ENCODE measurements at regions not wholly inside any gene's neighbourhood (a gene's known extent, or its start where the extent isn't known, plus 50 kb on each side); places are given as distances from the start of the nearest gene placed in this dataset.

DNA sequence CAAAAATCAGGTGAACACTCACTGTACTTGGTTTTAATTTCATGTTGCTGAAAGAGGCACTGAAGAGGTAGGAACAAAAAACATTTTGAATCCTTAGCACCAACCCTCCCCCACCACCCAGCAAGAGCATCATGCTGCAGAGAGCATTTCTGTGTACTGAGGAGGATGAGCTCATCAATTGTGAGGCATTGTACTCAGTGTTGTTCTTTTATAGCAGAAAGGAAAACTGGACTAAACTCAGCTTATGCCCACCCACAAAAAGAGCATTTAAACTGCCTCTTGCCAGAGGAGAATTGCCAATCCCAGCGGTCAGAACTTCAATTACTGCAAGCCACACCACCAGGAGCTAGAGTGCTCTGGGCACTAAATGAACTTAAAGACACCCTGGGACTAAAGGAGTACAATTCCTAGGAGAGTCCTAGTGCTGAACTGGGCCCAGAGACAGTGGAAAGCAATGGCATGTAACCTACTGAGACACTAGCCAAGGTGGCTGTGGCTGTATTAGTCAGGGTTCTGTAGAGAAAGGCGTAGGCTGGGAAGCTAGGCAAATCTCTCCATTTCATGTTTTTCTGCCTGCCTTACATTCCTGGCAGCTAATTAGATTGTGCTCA lies 280.7 kb upstream of the KLHL4 start:
- no peaks in the 10 kb centered on the region for H3K36me3 Mint-ChIP-seq (ENCODE audit: insufficient read depth, unreplicated experiment)
- TF ChIP-seq, protein P1, sequence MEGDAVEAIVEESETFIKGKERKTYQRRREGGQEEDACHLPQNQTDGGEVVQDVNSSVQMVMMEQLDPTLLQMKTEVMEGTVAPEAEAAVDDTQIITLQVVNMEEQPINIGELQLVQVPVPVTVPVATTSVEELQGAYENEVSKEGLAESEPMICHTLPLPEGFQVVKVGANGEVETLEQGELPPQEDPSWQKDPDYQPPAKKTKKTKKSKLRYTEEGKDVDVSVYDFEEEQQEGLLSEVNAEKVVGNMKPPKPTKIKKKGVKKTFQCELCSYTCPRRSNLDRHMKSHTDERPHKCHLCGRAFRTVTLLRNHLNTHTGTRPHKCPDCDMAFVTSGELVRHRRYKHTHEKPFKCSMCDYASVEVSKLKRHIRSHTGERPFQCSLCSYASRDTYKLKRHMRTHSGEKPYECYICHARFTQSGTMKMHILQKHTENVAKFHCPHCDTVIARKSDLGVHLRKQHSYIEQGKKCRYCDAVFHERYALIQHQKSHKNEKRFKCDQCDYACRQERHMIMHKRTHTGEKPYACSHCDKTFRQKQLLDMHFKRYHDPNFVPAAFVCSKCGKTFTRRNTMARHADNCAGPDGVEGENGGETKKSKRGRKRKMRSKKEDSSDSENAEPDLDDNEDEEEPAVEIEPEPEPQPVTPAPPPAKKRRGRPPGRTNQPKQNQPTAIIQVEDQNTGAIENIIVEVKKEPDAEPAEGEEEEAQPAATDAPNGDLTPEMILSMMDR (IDR thresholded peaks at IDR 0.05; ENCODE audit: unreplicated experiment) = no peak
- H3K9me3 Mint-ChIP-seq (ENCODE audit: unreplicated experiment) = no peaks in the 10 kb centered on the region
- intact Hi-C loops (cut with micrococcal nuclease) = no loop called here
- no peak for DNase-seq (ENCODE audit: unreplicated experiment)
- no TSS peak for BruUV-seq (replicated peaks)
- POLR2A ChIA-PET = no interaction called here
- no peak overlapping the region for H3K27ac Mint-ChIP-seq (ENCODE audit: low read depth, unreplicated experiment)
- peaks cover 11% of the 10 kb centered on the region for H3K27me3 Mint-ChIP-seq (ENCODE audit: insufficient read depth, unreplicated experiment)
- no peaks in the 10 kb centered on the region for H3K4me1 Mint-ChIP-seq (ENCODE audit: insufficient read depth, unreplicated experiment)
- H3K4me3 Mint-ChIP-seq (ENCODE audit: unreplicated experiment) = no peak overlapping the region
- CTCF ChIA-PET = no interaction called here

DNA sequence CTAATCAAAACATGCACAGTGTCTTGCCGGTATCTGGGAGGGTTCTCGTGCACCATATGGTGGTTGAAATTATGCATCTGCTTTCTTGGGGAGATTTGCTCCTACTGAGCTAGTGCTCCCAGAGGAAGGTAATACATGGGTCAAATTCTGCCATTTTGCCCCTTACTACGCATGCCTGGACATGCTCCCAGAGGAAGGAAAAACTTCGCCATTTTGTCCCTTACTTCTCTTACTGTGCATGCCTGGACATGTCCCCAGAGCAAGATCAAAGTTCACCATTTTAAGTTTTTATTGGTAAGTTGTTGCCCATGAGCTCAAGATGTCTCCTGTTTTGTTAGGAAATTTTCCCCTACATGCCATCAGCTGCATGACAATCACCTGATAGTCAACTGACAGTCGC lies 252.1 kb upstream of the KLHL4 start:
- intact Hi-C loops (cut with micrococcal nuclease) = no loop called here
- Mint-ChIP-seq H3K9me3 (ENCODE audit: unreplicated experiment) (peaks cover 7% of the 10 kb centered on the region), H3K27me3 (ENCODE audit: insufficient read depth, unreplicated experiment) (peaks cover 22% of the 10 kb centered on the region), H3K4me1 (ENCODE audit: insufficient read depth, unreplicated experiment) (no peaks in the 10 kb centered on the region), H3K36me3 (ENCODE audit: insufficient read depth, unreplicated experiment) (no peaks in the 10 kb centered on the region), H3K27ac (ENCODE audit: low read depth, unreplicated experiment) (no peak overlapping the region), H3K4me3 (ENCODE audit: unreplicated experiment) (no peak overlapping the region)
- no TSS peak for BruUV-seq (replicated peaks)
- ChIA-PET POLR2A (no interaction called here), CTCF (interaction anchor here (1.3 kb wide), 1 partner anchor 9 kb away, joined by 4 read pairs; no protein-coding TSS in a partner anchor)
- TF ChIP-seq, protein P1 (IDR thresholded peaks at IDR 0.05; ENCODE audit: unreplicated experiment) = no peak
- no peak for DNase-seq (ENCODE audit: unreplicated experiment)

DNA sequence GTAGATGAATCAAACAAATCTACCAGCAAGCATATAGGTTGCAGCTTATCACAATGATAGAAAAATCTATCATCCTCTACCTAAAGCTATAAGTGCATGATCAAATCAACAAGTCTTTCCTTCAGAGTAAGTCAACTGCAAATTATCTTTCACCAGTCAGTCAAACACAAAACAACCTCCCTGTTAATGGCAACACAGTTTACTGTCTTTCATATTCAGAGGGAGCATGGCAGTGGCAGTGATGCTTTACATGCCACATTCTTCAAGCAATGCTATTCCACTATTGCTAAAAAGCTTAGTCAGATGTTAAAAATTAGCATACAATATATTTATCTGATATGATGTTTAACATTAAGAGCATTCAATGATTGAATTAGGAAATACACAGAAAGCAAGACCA lies 245.1 kb upstream of the KLHL4 start:
- H3K27ac Mint-ChIP-seq (ENCODE audit: low read depth, unreplicated experiment) = no peak overlapping the region
- H3K27me3 Mint-ChIP-seq (ENCODE audit: insufficient read depth, unreplicated experiment) = no peaks in the 10 kb centered on the region
- intact Hi-C loops (cut with micrococcal nuclease) = no loop called here
- H3K9me3 Mint-ChIP-seq (ENCODE audit: unreplicated experiment) = no peaks in the 10 kb centered on the region
- no peaks in the 10 kb centered on the region for H3K36me3 Mint-ChIP-seq (ENCODE audit: insufficient read depth, unreplicated experiment)
- ChIA-PET CTCF (no interaction called here), POLR2A (no interaction called here)
- no peaks in the 10 kb centered on the region for H3K4me1 Mint-ChIP-seq (ENCODE audit: insufficient read depth, unreplicated experiment)
- no peak for DNase-seq (ENCODE audit: unreplicated experiment)
- no TSS peak for BruUV-seq (replicated peaks)
- no peak overlapping the region for H3K4me3 Mint-ChIP-seq (ENCODE audit: unreplicated experiment)
- TF ChIP-seq, protein P1 (IDR thresholded peaks at IDR 0.05; ENCODE audit: unreplicated experiment) = no peak

DNA sequence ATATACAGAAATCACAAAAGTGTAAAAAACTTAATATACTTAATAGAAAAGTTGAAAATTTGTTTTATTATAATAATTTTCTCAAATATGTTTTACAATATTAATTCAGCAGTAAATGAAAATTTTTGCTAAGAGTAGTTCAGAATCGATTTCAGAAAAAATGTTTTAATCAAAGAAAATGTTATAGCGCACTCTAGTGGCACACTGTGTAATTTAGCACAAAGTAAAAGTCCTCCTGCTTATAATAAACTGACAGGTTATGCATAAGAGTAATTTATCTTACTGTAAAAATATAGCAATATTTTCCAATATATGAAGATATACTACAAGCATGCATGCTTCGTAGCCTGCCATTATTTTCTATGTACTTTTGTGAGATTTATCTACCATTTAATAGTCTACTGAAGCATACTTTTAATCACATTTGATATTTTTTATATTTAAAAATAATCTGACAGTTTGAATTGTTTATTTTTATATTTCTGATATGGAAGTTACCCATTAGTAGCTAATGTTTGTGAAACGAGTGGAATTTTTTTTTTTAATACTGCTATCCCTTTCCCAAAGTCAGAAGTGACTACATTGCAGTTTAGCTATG lies 217.9 kb upstream of the KLHL4 start:
- CTCF ChIA-PET = interaction anchor here (0.6 to 1.3 kb wide), 6 partner anchors 13 to 1691 kb away, joined by 3 to 4 read pairs (median 3); no protein-coding TSS in a partner anchor
- Mint-ChIP-seq H3K4me3 (ENCODE audit: unreplicated experiment) (no peak overlapping the region), H3K27ac (ENCODE audit: low read depth, unreplicated experiment) (no peak overlapping the region), H3K36me3 (ENCODE audit: insufficient read depth, unreplicated experiment) (no peaks in the 10 kb centered on the region), H3K9me3 (ENCODE audit: unreplicated experiment) (no peaks in the 10 kb centered on the region), H3K4me1 (ENCODE audit: insufficient read depth, unreplicated experiment) (no peaks in the 10 kb centered on the region), H3K27me3 (ENCODE audit: insufficient read depth, unreplicated experiment) (peaks cover 10% of the 10 kb centered on the region)
- intact Hi-C loops (cut with micrococcal nuclease) = loop anchor here (1.0 to 5.0 kb wide), 2 partner anchors 352 to 1687 kb away; no protein-coding TSS in a partner anchor
- TF ChIP-seq, protein P1 (IDR thresholded peaks at IDR 0.05; ENCODE audit: unreplicated experiment) = peak; percentile 48
- POLR2A ChIA-PET = interaction anchor here (0.7 kb wide), 1 partner anchor 123 kb away, joined by 3 read pairs; no protein-coding TSS in a partner anchor
- BruUV-seq (replicated peaks) = no TSS peak
- peak; percentile 47 for DNase-seq (ENCODE audit: unreplicated experiment)
